Erythroblast (primary cell): ENCODE measurements at regions not wholly inside any gene's neighbourhood (a gene's known extent, or its start where the extent isn't known, plus 50 kb on each side); places are given as distances from the start of the nearest gene placed in this dataset.

Experiments used
- GATA1 ChIP-seq: IDR thresholded peaks from 2 replicates; pipeline ENCODE4 v1.6.1; 2011; ENCODE audit warnings: low read depth, mild to moderate bottlenecking, control low read depth, low read length, moderate library complexity
- POLR2A ChIP-seq: IDR thresholded peaks from 2 replicates; pipeline ENCODE4 v1.6.1; 2011; ENCODE audit warnings: mild to moderate bottlenecking, low read length

DNA sequence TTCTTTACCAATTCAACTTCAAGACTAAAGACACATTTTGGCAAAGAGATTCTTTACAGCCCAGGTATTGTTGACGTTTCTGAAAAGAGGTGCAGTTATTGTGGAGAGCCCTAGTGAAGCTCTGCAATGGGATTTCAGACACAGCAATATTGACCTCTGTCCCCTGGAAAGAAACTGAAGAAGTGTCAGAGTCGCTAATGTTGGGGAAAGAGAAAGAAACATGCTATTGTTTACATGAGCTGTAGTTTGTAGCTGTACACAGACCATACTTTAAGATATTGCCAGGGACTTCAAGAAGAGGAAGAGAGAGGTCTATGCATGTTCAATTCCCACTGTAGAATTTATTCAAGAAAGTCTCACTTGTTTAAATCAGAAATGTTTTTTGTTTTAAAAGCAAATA lies 497.3 kb upstream of the BOD1L1 start:
- TF ChIP-seq POLR2A (no peak), GATA1 (no peak)
